Erythroblast (primary cell): ENCODE measurements at regions not wholly inside any gene's neighbourhood (a gene's known extent, or its start where the extent isn't known, plus 50 kb on each side); places are given as distances from the start of the nearest gene placed in this dataset.

ENCODE experiments used
- GATA1 ChIP-seq: IDR thresholded peaks from 2 replicates; pipeline ENCODE4 v1.6.1; 2011; ENCODE audit warnings: low read depth, mild to moderate bottlenecking, control low read depth, low read length, moderate library complexity
- POLR2A ChIP-seq: IDR thresholded peaks from 2 replicates; pipeline ENCODE4 v1.6.1; 2011; ENCODE audit warnings: mild to moderate bottlenecking, low read length

- TF ChIP-seq POLR2A, result no peak
- TF ChIP-seq GATA1, result no peak
Observed at GRCh38 chr4:128566693-128567092, 242.8 kb upstream of the JADE1 start.
